GM19395 (cell line): ENCODE measurements at regions not wholly inside any gene's neighbourhood (a gene's known extent, or its start where the extent isn't known, plus 50 kb on each side); places are given as distances from the start of the nearest gene placed in this dataset.
"Not testable (repeated sequence)": the region's sequence is repeated elsewhere in the genome, so short reads cannot be mapped to it uniquely, and the experiment has no call there.

Source experiments
- ATAC-seq: cut with Tn5 transposase; IDR thresholded peaks from one replicate; pipeline ENCODE4 v1.9.1; 2021; ENCODE audit warnings: mild to moderate bottlenecking, moderate library complexity; ENCODE audit not compliant: unreplicated experiment

- ATAC-seq: no peak
Measured at GRCh38 chr7:42726066-42726785, 185.6 kb downstream of the C7orf25 start.

- ATAC-seq: no peak
Measured at GRCh38 chr7:42722716-42723115, 189.2 kb downstream of the C7orf25 start.

- ATAC-seq: no peak
Measured at GRCh38 chr7:42722198-42722597, 189.7 kb downstream of the C7orf25 start.

- no peak for ATAC-seq
Measured at GRCh38 chr7:42720991-42721796, 190.7 kb downstream of the C7orf25 start.

- no peak for ATAC-seq
Measured at GRCh38 chr7:42720012-42720411, 191.9 kb downstream of the C7orf25 start.

GRCh38 chr7:42718466-42718865, 193.4 kb downstream of the C7orf25 start:
- not testable (repeated sequence) for ATAC-seq

GRCh38 chr7:42714356-42714755, 197.5 kb downstream of the C7orf25 start:
- no peak for ATAC-seq

- ATAC-seq: no peak
Measured at GRCh38 chr7:42709284-42709683, 202.6 kb downstream of the C7orf25 start.

- no peak for ATAC-seq
Measured at GRCh38 chr7:42704710-42705109, 207.2 kb downstream of the C7orf25 start.

- ATAC-seq: no peak
Measured at GRCh38 chr7:42702647-42703046, 209.2 kb downstream of the C7orf25 start.

- ATAC-seq: no peak
Measured at GRCh38 chr7:42700406-42701327, 211.2 kb downstream of the C7orf25 start.

- ATAC-seq: no peak
Measured at GRCh38 chr7:42699380-42700178, 212.3 kb downstream of the C7orf25 start.

GRCh38 chr7:42698600-42699374, 213.1 kb downstream of the C7orf25 start:
- ATAC-seq: no peak

GRCh38 chr7:42694894-42695507, 216.9 kb downstream of the C7orf25 start:
- ATAC-seq: no peak

- no peak for ATAC-seq
Measured at GRCh38 chr7:42693722-42694121, 218.1 kb downstream of the C7orf25 start.

GRCh38 chr7:42692621-42693020, 219.2 kb downstream of the C7orf25 start:
- ATAC-seq: no peak

- ATAC-seq: no peak
Measured at GRCh38 chr7:42690794-42691639, 220.9 kb downstream of the C7orf25 start.

- ATAC-seq: no peak
Measured at GRCh38 chr7:42689626-42690025, 222.2 kb downstream of the C7orf25 start.
